Neuronal stem cell (in vitro differentiated cells): ENCODE measurements at regions not wholly inside any gene's neighbourhood (a gene's known extent, or its start where the extent isn't known, plus 50 kb on each side); places are given as distances from the start of the nearest gene placed in this dataset.

ENCODE experiments used
- DNase-seq: peaks from one replicate; pipeline ENCODE4 v3.0.0-alpha.2; 2013; ENCODE audit warnings: low spot score
- H2AFZ ChIP-seq: one replicate; pipeline ENCODE4 v1.6.1; 2013; ENCODE audit warnings: mild to moderate bottlenecking, low read length, inconsistent platforms
- H2AK5ac ChIP-seq: 2 replicates; pipeline ENCODE4 v1.6.1; 2013; ENCODE audit warnings: low read depth, mild to moderate bottlenecking, inconsistent platforms, low read length, moderate library complexity, mixed read lengths
- H2BK120ac ChIP-seq: 2 replicates; pipeline ENCODE4 v1.6.1; 2013; ENCODE audit warnings: low read depth, mild to moderate bottlenecking, inconsistent platforms, low read length, moderate library complexity, mixed read lengths
- H2BK12ac ChIP-seq: one replicate; pipeline ENCODE4 v1.6.1; 2013; ENCODE audit warnings: low read length, inconsistent platforms
- H2BK15ac ChIP-seq: 2 replicates; pipeline ENCODE4 v1.6.1; 2013; ENCODE audit warnings: mild to moderate bottlenecking, low read length, inconsistent platforms, mixed read lengths
- H2BK5ac ChIP-seq: one replicate; pipeline ENCODE4 v1.6.1; 2013; ENCODE audit warnings: inconsistent platforms, mild to moderate bottlenecking, low read length, moderate library complexity
- H3K14ac ChIP-seq: one replicate; pipeline ENCODE4 v1.6.1; 2013; ENCODE audit warnings: low read length, inconsistent platforms
- H3K18ac ChIP-seq: 2 replicates; pipeline ENCODE4 v1.6.1; 2013; ENCODE audit warnings: low read length, inconsistent platforms
- H3K23ac ChIP-seq: 2 replicates; pipeline ENCODE4 v1.6.1; 2013; ENCODE audit warnings: low read depth, mild to moderate bottlenecking, mixed read lengths, low read length, inconsistent platforms; ENCODE audit not compliant: poor library complexity
- H3K27ac ChIP-seq: replicated peaks from 3 replicates; pipeline ENCODE4 v1.5.1; 2013; ENCODE audit warnings: low read length, inconsistent platforms
- H3K27me3 ChIP-seq, 3 experiments: 2 replicates each; pipeline ENCODE4 v1.6.1; 2013; ENCODE audit warnings: low read length in 3 of 3, mild to moderate bottlenecking in 2 of 3, inconsistent platforms in 1 of 3, low read depth in 1 of 3, mixed read lengths in 1 of 3, moderate library complexity in 1 of 3; ENCODE audit not compliant: control insufficient read depth in 3 of 3, insufficient read depth in 3 of 3
- H3K36me3 ChIP-seq, 2 donors: replicated peaks in 1 of 2; 2 replicates each; pipeline ENCODE4 v1.6.1; 2013; ENCODE audit warnings: low read length in 2 of 2; ENCODE audit not compliant: control insufficient read depth in 2 of 2, insufficient read depth in 2 of 2
- H3K4ac ChIP-seq: 2 replicates; pipeline ENCODE4 v1.6.1; 2013; ENCODE audit warnings: inconsistent platforms, mild to moderate bottlenecking, low read length, moderate library complexity
- H3K4me1 ChIP-seq, 2 donors: 1 replicate in 1 of 2; 2 replicates in 1 of 2; pipeline ENCODE4 v1.6.1; 2013; ENCODE audit warnings: low read length in 2 of 2, low read depth in 1 of 2; ENCODE audit not compliant: control insufficient read depth in 2 of 2, insufficient read depth in 1 of 2
- H3K4me2 ChIP-seq: one replicate; pipeline ENCODE4 v1.6.1; 2013; ENCODE audit warnings: mild to moderate bottlenecking, low read length, inconsistent platforms; ENCODE audit not compliant: insufficient read depth, poor library complexity, severe bottlenecking
- H3K4me3 ChIP-seq, 2 donors: 2 replicates each; pipeline ENCODE4 v1.5.1; 2013; ENCODE audit warnings: low read length in 2 of 2, mild to moderate bottlenecking in 2 of 2, inconsistent platforms in 1 of 2, moderate library complexity in 1 of 2
- H3K79me1 ChIP-seq: one replicate; pipeline ENCODE4 v1.6.1; 2013; ENCODE audit warnings: low read depth, mild to moderate bottlenecking, inconsistent platforms, low read length, moderate library complexity
- H3K9ac ChIP-seq: one replicate; pipeline ENCODE4 v1.6.1; 2013; ENCODE audit warnings: mild to moderate bottlenecking, low read depth, low read length, inconsistent platforms; ENCODE audit not compliant: poor library complexity
- H3K9me3 ChIP-seq, 2 donors: replicated peaks in 1 of 2; 2 replicates each; pipeline versions ENCODE3 to v1.6.1; 2013; ENCODE audit warnings: low read length in 2 of 2, mild to moderate bottlenecking in 2 of 2, inconsistent platforms in 1 of 2, low read depth in 1 of 2, mixed read lengths in 1 of 2, moderate library complexity in 1 of 2; ENCODE audit not compliant: control insufficient read depth in 2 of 2, insufficient read depth in 1 of 2
- H4K8ac ChIP-seq: one replicate; pipeline ENCODE4 v1.6.1; 2013; ENCODE audit warnings: low read depth, mild to moderate bottlenecking, inconsistent platforms, low read length, moderate library complexity
- H4K91ac ChIP-seq: one replicate; pipeline ENCODE4 v1.6.1; 2013; ENCODE audit warnings: low read length, low read depth, mild to moderate bottlenecking, inconsistent platforms; ENCODE audit not compliant: poor library complexity
- WGBS, 2 donors: extraction: QIAGEN DNeasy Blood & Tissue Kit; methylation state at CpG; one replicate each; pipeline ENCODE4 v1.1.7; 2013; ENCODE audit warnings: missing lambda C conversion rate in 2 of 2, mixed read lengths in 1 of 2; ENCODE audit not compliant: insufficient read length in 2 of 2, insufficient replicate concordance in 1 of 2; ENCODE audit errors: extremely low coverage in 2 of 2; 5-methylcytosine and 5-hydroxymethylcytosine counted together

GRCh38 chr7:132630834-132631233 lies 54.6 kb upstream of the PLXNA4 start:
- H3K18ac ChIP-seq = no peak overlapping the region
- no peak overlapping the region for H4K91ac ChIP-seq
- no peaks in the 10 kb centered on the region for H3K27me3 ChIP-seq
- H3K4me3 ChIP-seq = no peak overlapping the region
- no peak overlapping the region for H4K8ac ChIP-seq
- H3K4me2 ChIP-seq = no peak overlapping the region
- no peak overlapping the region for H3K4ac ChIP-seq
- no CpG with 5 or more reads among the region's 2 CpGs for WGBS, 2 donors
- no peak overlapping the region for H2BK12ac ChIP-seq
- H3K23ac ChIP-seq = no peak overlapping the region
- H3K14ac ChIP-seq = no peak overlapping the region
- H2BK120ac ChIP-seq = no peak overlapping the region
- H3K27ac ChIP-seq = no peak overlapping the region
- DNase-seq = no peak
- H3K36me3 ChIP-seq = no peaks in the 10 kb centered on the region
- no peak overlapping the region for H3K9ac ChIP-seq
- no peaks in the 10 kb centered on the region for H3K9me3 ChIP-seq
- H3K4me1 ChIP-seq = no peaks in the 10 kb centered on the region
- no peak overlapping the region for H2AK5ac ChIP-seq
- H2BK15ac ChIP-seq = no peak overlapping the region
- no peak overlapping the region for H2AFZ ChIP-seq
- no peak overlapping the region for H2BK5ac ChIP-seq
- H3K79me1 ChIP-seq = no peaks in the 10 kb centered on the region
